D721Med (cell line): ENCODE measurements at regions not wholly inside any gene's neighbourhood (a gene's known extent, or its start where the extent isn't known, plus 50 kb on each side); places are given as distances from the start of the nearest gene placed in this dataset.

Experiments
- DNase-seq: peaks from one replicate; pipeline ENCODE4 v3.0.0; 2011; ENCODE audit warnings: low spot score; ENCODE audit not compliant: insufficient read length
- FAIRE-seq: peaks from 2 replicates; lab custom pipeline; 2011; peaks lifted over from hg19 to GRCh38; lab: Jason Lieb, UNC
- TF ChIP-seq, protein P1 (sequence below): IDR thresholded peaks from 2 replicates; pipeline ENCODE4 v1.5.1; 2012; ENCODE audit warnings: mild to moderate bottlenecking, control low read depth; ENCODE audit not compliant: insufficient read depth; ENCODE audit errors: missing control alignments

DNA sequence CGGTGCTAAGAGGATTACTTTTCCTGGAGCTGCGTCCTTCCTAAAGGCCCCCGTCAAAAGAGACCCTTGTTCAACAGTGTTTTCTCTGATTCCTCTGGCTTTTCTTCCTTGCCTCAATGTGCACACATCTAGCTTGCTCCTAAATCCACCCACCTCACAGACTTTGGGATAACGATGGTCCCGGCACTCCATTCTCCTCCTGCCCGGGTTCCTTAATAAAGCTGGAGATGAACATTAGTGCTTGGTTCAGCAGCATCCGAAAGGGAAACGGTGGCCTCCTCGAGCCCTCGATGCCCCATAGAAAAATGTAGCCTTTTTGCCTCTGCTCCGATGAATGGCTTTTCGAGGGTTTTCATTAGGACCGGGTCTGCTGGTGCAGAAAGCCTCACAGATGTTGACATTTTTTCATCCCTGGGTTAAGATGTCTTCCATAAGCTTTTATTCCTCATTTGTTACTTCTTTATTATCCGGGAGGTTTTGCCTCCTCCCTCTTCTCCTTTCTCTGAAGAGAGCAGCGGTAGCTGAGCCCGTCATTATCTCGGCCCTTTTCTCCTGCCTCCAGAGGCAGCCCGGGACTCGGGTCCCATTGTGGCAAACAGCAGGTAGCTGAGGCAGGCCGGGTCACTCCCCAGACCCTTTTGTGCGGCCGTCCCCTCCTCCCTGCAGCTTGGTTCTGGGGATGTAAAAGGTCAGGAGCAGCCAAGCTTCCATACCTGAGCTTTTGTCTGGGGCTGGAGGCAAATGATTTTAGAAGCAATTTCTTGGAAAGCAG lies 64.6 kb downstream of the CPN2 start:
- TF ChIP-seq, protein P1, sequence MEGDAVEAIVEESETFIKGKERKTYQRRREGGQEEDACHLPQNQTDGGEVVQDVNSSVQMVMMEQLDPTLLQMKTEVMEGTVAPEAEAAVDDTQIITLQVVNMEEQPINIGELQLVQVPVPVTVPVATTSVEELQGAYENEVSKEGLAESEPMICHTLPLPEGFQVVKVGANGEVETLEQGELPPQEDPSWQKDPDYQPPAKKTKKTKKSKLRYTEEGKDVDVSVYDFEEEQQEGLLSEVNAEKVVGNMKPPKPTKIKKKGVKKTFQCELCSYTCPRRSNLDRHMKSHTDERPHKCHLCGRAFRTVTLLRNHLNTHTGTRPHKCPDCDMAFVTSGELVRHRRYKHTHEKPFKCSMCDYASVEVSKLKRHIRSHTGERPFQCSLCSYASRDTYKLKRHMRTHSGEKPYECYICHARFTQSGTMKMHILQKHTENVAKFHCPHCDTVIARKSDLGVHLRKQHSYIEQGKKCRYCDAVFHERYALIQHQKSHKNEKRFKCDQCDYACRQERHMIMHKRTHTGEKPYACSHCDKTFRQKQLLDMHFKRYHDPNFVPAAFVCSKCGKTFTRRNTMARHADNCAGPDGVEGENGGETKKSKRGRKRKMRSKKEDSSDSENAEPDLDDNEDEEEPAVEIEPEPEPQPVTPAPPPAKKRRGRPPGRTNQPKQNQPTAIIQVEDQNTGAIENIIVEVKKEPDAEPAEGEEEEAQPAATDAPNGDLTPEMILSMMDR, result no peak
- FAIRE-seq (no peak), DNase-seq (no peak)

DNA sequence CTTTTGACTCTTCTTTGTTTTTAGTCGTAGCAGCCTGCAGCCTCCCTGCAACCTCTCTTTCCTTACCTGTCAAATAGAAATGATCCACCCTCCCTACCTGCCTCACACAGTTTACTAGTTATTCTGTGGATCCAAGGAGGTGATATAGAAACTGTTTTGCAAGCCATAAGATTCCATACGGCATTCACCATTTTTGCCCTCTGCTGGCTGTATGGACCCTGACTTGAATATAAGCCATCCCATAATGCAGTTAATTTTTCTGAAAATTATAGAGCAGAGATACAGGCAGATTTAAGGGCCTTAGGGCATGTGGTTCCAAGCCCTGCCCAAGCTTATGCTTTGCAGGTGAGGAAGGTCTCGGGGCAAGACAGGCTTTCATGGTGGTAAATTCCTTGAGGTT lies 63.8 kb downstream of the CPN2 start:
- TF ChIP-seq, protein P1, result no peak
- no peak for DNase-seq
- no peak for FAIRE-seq

DNA sequence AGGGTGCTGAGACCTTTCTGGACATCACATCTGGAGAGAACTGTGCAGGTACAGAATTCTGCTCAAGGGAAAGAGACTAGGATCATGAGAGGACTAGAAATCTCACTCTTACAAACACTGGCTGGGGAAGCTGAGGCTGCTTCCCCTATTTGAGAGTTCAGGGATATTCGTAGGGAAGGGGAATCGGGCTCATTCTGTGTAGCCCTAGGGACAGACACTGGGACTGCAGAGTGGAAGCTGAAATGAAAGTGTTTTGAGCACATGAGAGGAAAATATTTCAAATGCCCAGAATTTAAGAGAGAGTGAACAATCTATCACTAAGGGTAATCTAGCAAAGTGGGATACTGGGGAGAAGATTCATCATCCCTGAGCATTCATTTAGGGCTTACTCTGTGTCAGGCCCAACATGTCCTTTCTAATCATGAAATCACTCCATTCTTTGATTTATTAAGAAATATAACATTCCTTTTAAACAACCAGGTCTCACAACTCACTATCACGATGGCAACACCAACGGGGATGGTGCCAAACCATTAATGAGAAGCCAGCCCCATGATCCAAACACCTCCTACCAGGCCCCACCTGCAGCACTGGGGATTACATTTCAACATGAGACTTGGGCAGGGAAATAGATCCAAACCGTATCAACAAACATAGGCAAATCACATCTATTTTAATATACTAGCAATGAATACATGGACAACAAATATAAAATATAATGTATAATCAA lies 63.0 kb downstream of the CPN2 start:
- DNase-seq, result no peak
- TF ChIP-seq, protein P1, result no peak
- no peak for FAIRE-seq
